HEK293 (cell line): ENCODE measurements at regions not wholly inside any gene's neighbourhood (a gene's known extent, or its start where the extent isn't known, plus 50 kb on each side); places are given as distances from the start of the nearest gene placed in this dataset.
"Not testable (repeated sequence)": the region's sequence is repeated elsewhere in the genome, so short reads cannot be mapped to it uniquely, and the experiment has no call there.

Experiments used
- CTCF ChIA-PET: fragments of 350-600 bp; formaldehyde crosslinking; extraction: SDS; loops from one replicate; lab custom pipeline; 2021; ENCODE audit warnings: antibody characterized with exemption; lab: Yijun Ruan, JAX
- POLR2A ChIA-PET: fragments of 300-600 bp; formaldehyde crosslinking; extraction: SDS; loops from one replicate; lab custom pipeline; 2020; ENCODE audit warnings: antibody characterized with exemption, inconsistent platforms; lab: Yijun Ruan, JAX
- H3K27ac ChIP-seq: fragments of 200-500 bp; sonication (Bioruptor generic); 2 replicates; pipeline ENCODE4 v1.5.1; 2014; ENCODE audit warnings: low read depth, low read length, control low read depth, inconsistent platforms; ENCODE audit errors: extremely low read depth
- H3K36me3 ChIP-seq, 2 experiments: fragments of 200-500 bp in 1 of 2; sonication (Bioruptor generic) in 1 of 2; 1 replicate in 1 of 2; 2 replicates in 1 of 2; pipeline ENCODE4 v1.5.1; 2014 to 2017; ENCODE audit warnings: inconsistent platforms in 2 of 2, low read length in 2 of 2; ENCODE audit not compliant: control insufficient read depth in 2 of 2, insufficient read depth in 1 of 2
- H3K4me1 ChIP-seq: fragments of 200-500 bp; sonication (Bioruptor generic); 2 replicates; pipeline ENCODE4 v1.5.1; 2014; ENCODE audit warnings: mild to moderate bottlenecking, low read length, inconsistent platforms; ENCODE audit not compliant: control insufficient read depth, insufficient read depth
- H3K4me3 ChIP-seq: 2 replicates; pipeline ENCODE4 v1.5.1; 2011; ENCODE audit warnings: low read depth, mild to moderate bottlenecking, control low read depth, low read length, moderate library complexity
- H3K9me3 ChIP-seq: fragments of 200-500 bp; sonication (Bioruptor generic); 2 replicates; pipeline ENCODE4 v1.5.1; 2014; ENCODE audit warnings: low read depth, low read length, inconsistent platforms; ENCODE audit not compliant: control insufficient read depth, insufficient read depth
- BCL6B ChIP-seq: fragments of 450-650 bp; formaldehyde crosslinking; IDR thresholded peaks from 2 replicates; pipeline ENCODE4 v1.5.1; 2017; ENCODE audit warnings: missing biosample characterization, missing genetic modification characterization
- CTCF ChIP-seq: fragments of 450-650 bp; formaldehyde crosslinking; IDR thresholded peaks from 2 replicates; pipeline ENCODE4 v1.5.1; 2016; ENCODE audit warnings: missing biosample characterization, missing genetic modification characterization
- KLF9 ChIP-seq: fragments of 450-650 bp; formaldehyde crosslinking; IDR thresholded peaks from 2 replicates; pipeline ENCODE4 v1.5.1; 2016; ENCODE audit warnings: missing biosample characterization, missing genetic modification characterization, low read depth
- PRDM1 ChIP-seq: fragments of 450-650 bp; formaldehyde crosslinking; IDR thresholded peaks from 2 replicates; pipeline ENCODE4; 2016; ENCODE audit warnings: missing biosample characterization, missing genetic modification characterization
- ZNF121 ChIP-seq: fragments of 450-650 bp; formaldehyde crosslinking; IDR thresholded peaks from 2 replicates; pipeline ENCODE4 v1.5.1; 2016; ENCODE audit warnings: missing biosample characterization, missing genetic modification characterization
- ZNF146 ChIP-seq: fragments of 450-650 bp; formaldehyde crosslinking; IDR thresholded peaks from 2 replicates; pipeline ENCODE4 v1.5.1; 2016; ENCODE audit warnings: missing biosample characterization, missing genetic modification characterization
- ZNF16 ChIP-seq: fragments of 450-650 bp; formaldehyde crosslinking; IDR thresholded peaks from 2 replicates; pipeline ENCODE4 v1.5.1; 2016; ENCODE audit warnings: low read depth, missing biosample characterization, missing genetic modification characterization
- ZNF280D ChIP-seq: fragments of 450-650 bp; formaldehyde crosslinking; IDR thresholded peaks from 2 replicates; pipeline ENCODE4 v1.5.1; 2016; ENCODE audit warnings: missing biosample characterization, missing genetic modification characterization
- ZNF433 ChIP-seq: fragments of 450-650 bp; formaldehyde crosslinking; IDR thresholded peaks from 2 replicates; pipeline ENCODE4 v1.5.1; 2016; ENCODE audit warnings: missing biosample characterization, missing genetic modification characterization, low read depth
- ZNF514 ChIP-seq: fragments of 450-650 bp; formaldehyde crosslinking; IDR thresholded peaks from 2 replicates; pipeline ENCODE4 v1.5.1; 2016; ENCODE audit warnings: missing biosample characterization, missing genetic modification characterization
- ZNF548 ChIP-seq: fragments of 450-650 bp; formaldehyde crosslinking; IDR thresholded peaks from 2 replicates; pipeline ENCODE4 v1.5.1; 2016; ENCODE audit warnings: missing biosample characterization, missing genetic modification characterization
- ZNF621 ChIP-seq: fragments of 450-650 bp; formaldehyde crosslinking; IDR thresholded peaks from 2 replicates; pipeline ENCODE4 v1.5.1; 2017; ENCODE audit warnings: missing biosample characterization, missing genetic modification characterization
- ZNF645 ChIP-seq: fragments of 450-650 bp; formaldehyde crosslinking; IDR thresholded peaks from 2 replicates; pipeline ENCODE4; 2016; ENCODE audit warnings: missing biosample characterization, missing genetic modification characterization
- ZNF658 ChIP-seq: fragments of 450-650 bp; formaldehyde crosslinking; IDR thresholded peaks from 2 replicates; pipeline ENCODE4; 2016; ENCODE audit warnings: missing biosample characterization, missing genetic modification characterization
- ZNF664 ChIP-seq: fragments of 450-650 bp; formaldehyde crosslinking; IDR thresholded peaks from 2 replicates; pipeline ENCODE4 v1.5.1; 2016; ENCODE audit warnings: missing biosample characterization, missing genetic modification characterization
- ZNF768 ChIP-seq: fragments of 450-650 bp; formaldehyde crosslinking; IDR thresholded peaks from 2 replicates; pipeline ENCODE4 v1.5.1; 2018; ENCODE audit warnings: missing biosample characterization, mild to moderate bottlenecking, missing genetic modification characterization
- ZSCAN5A ChIP-seq: fragments of 450-650 bp; formaldehyde crosslinking; IDR thresholded peaks from 2 replicates; pipeline ENCODE4 v1.5.1; 2016; ENCODE audit warnings: missing biosample characterization, missing genetic modification characterization

- ChIA-PET POLR2A (no interaction called here), CTCF (interaction anchor here (0.7 kb wide), 1 partner anchor 706 kb away, joined by 3 read pairs; no protein-coding TSS in a partner anchor)
- Histone ChIP-seq H3K27ac (no peak overlapping the region), H3K9me3 (no peaks in the 10 kb centered on the region), H3K4me1 (peaks cover 18% of the 10 kb centered on the region), H3K36me3 (no peaks in the 10 kb centered on the region), H3K4me3 (no peak overlapping the region)
- TF ChIP-seq ZNF548 (tag by site-specific recombination) (no peak), BCL6B (tag by site-specific recombination) (no peak), ZNF433 (tag by site-specific recombination) (no peak), ZNF121 (0 out of 2 replicates have a peak, but pooled peaks have one; percentile 9), ZNF645 (no peak)
These were observed 67.3 kb upstream of the HOXC13 start for GRCh38 chr12:53871367-53871766.

- CTCF ChIA-PET, result interaction anchor here (0.5 kb wide), 1 partner anchor 395 kb away, joined by 4 read pairs; no protein-coding TSS in a partner anchor
- no peak overlapping the region for H3K27ac ChIP-seq
- H3K4me3 ChIP-seq, result no peak overlapping the region
- no peak for TF ChIP-seq ZNF768 (tag by site-specific recombination)
- no peak for TF ChIP-seq ZNF621 (tag by site-specific recombination)
- no peak for TF ChIP-seq ZNF514
- no peak for TF ChIP-seq PRDM1 (tag by site-specific recombination)
- no peak for TF ChIP-seq CTCF (tag by site-specific recombination)
- no peak for TF ChIP-seq ZSCAN5A (tag by site-specific recombination)
- no peak for TF ChIP-seq KLF9
- no peak for TF ChIP-seq ZNF664 (tag by site-specific recombination)
- TF ChIP-seq ZNF658 (tag by site-specific recombination), result no peak
- no peak for TF ChIP-seq ZNF16 (tag by site-specific recombination)
- POLR2A ChIA-PET, result no interaction called here
- H3K4me1 ChIP-seq, result peaks cover 18% of the 10 kb centered on the region
- H3K9me3 ChIP-seq, result no peaks in the 10 kb centered on the region
- no peaks in the 10 kb centered on the region for H3K36me3 ChIP-seq
These were observed 66.3 kb upstream of the HOXC13 start for GRCh38 chr12:53872367-53872766.

- H3K4me1 ChIP-seq, H3K27ac ChIP-seq, CTCF ChIA-PET, POLR2A ChIA-PET, H3K36me3 ChIP-seq, H3K9me3 ChIP-seq, H3K4me3 ChIP-seq: not testable (repeated sequence)
- TF ChIP-seq ZNF280D (tag by site-specific recombination), result peak; percentile 78
- peak; percentile 87 for TF ChIP-seq ZNF146
These were observed 60.7 kb upstream of the HOXC13 start for GRCh38 chr12:53877961-53878360.
